Neural progenitor cell (in vitro differentiated cells): ENCODE measurements at regions not wholly inside any gene's neighbourhood (a gene's known extent, or its start where the extent isn't known, plus 50 kb on each side); places are given as distances from the start of the nearest gene placed in this dataset.

Source experiments
- EZH2 ChIP-seq: fragments of 200-600 bp; sonication (generic); IDR thresholded peaks from 2 replicates; pipeline ENCODE4 v1.6.1; 2017; ENCODE audit warnings: antibody characterized with exemption, mild to moderate bottlenecking, moderate library complexity
- TF ChIP-seq, protein P1 (sequence below): fragments of 200-600 bp; sonication (generic); IDR thresholded peaks from 2 replicates; pipeline ENCODE4 v1.5.1; 2017; ENCODE audit warnings: antibody characterized with exemption, mild to moderate bottlenecking

DNA sequence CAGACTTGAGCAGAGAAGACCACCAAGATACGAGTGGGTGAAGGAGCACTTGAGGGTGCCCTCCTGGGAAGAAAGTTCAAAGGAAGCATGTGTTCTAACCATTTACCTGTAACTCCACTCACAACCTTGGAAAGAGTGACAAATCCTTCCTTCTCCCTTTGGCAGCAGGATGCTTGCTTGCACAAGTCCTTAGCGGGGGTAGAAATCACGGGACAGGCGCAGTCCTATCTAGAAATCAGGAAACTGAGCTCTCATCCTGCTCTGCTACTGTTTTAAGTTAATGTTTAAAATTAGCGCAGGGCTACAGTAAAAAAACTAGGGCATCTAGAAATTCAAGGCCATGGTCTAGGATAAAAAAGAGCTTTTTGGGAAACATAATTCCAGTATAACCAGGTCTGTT lies 100.9 kb upstream of the PTPRM start:
- TF ChIP-seq, protein P1, sequence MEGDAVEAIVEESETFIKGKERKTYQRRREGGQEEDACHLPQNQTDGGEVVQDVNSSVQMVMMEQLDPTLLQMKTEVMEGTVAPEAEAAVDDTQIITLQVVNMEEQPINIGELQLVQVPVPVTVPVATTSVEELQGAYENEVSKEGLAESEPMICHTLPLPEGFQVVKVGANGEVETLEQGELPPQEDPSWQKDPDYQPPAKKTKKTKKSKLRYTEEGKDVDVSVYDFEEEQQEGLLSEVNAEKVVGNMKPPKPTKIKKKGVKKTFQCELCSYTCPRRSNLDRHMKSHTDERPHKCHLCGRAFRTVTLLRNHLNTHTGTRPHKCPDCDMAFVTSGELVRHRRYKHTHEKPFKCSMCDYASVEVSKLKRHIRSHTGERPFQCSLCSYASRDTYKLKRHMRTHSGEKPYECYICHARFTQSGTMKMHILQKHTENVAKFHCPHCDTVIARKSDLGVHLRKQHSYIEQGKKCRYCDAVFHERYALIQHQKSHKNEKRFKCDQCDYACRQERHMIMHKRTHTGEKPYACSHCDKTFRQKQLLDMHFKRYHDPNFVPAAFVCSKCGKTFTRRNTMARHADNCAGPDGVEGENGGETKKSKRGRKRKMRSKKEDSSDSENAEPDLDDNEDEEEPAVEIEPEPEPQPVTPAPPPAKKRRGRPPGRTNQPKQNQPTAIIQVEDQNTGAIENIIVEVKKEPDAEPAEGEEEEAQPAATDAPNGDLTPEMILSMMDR, result no peak
- TF ChIP-seq EZH2, result no peak
